ENCODE measurements at regions not wholly inside any gene's neighbourhood (a gene's known extent, or its start where the extent isn't known, plus 50 kb on each side); places are given as distances from the start of the nearest gene placed in this dataset.
"Not testable (repeated sequence)": the region's sequence is repeated elsewhere in the genome, so short reads cannot be mapped to it uniquely, and the experiment has no call there.

DNA sequence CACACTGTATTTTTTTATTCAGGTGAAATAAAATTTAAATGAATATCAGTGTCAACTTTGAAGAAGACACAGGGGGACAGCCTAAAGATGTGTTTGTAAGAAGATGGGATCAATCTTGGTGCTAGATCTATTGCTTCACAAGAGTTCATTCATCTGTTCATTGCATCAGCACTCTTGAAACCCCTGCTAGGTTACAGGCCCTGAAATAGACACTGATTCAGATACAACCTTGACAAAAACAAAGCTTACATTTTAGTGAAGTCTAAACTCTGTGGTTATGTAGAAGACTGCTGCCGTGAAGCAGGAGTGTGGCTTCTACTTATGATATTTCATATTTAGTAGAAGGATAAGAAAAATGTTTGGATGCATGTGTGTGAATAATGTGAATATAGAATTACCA is 215.9 kb upstream of the LRRC61 start:
- H2AFZ ChIP-seq (ENCODE audit: low read length); H3K79me2 ChIP-seq (ENCODE audit: insufficient read depth, low read length); H4K20me1 ChIP-seq (ENCODE audit: control insufficient read depth, insufficient read depth, insufficient read length); H3K36me3 Mint-ChIP-seq (ENCODE audit: insufficient read depth in 1 of 3, low read depth in 3 of 3); H2BK120ac ChIP-seq (ENCODE audit: low read depth, low read length, poor library complexity, severe bottlenecking); H3T11ph ChIP-seq (ENCODE audit: low read length); H3K23ac ChIP-seq (ENCODE audit: insufficient read length, low read depth, low read length); H4K91ac ChIP-seq (ENCODE audit: insufficient read length, low read depth, low read length); H3K56ac ChIP-seq (ENCODE audit: insufficient read length, low read depth, low read length); H3K4me3 Mint-ChIP-seq; H3K4me1 ChIP-seq (ENCODE audit: insufficient read depth, low read length); H3K79me1 ChIP-seq (ENCODE audit: insufficient read depth, low read depth, low read length, poor library complexity, severe bottlenecking); H2AK5ac ChIP-seq (ENCODE audit: insufficient read length, low read length); H3K27me3 ChIP-seq (ENCODE audit: insufficient read depth, low read length); H3K4ac ChIP-seq (ENCODE audit: low read depth, low read length); H3K9me3 Mint-ChIP-seq; H3K4me2 ChIP-seq (ENCODE audit: insufficient read depth, insufficient read length, low read length); DNase-seq; H3K27ac ChIP-seq (ENCODE audit: insufficient read length, low read depth, low read length); H3K4me1 Mint-ChIP-seq; H3K14ac ChIP-seq (ENCODE audit: insufficient read depth, low read length); H4K8ac ChIP-seq (replicated peaks; ENCODE audit: insufficient read length, low read depth, low read length); H3K27ac Mint-ChIP-seq; H3K9me3 ChIP-seq (ENCODE audit: control insufficient read depth, low read depth, low read length); H4K5ac ChIP-seq (ENCODE audit: insufficient read length, low read depth, low read length); H2BK15ac ChIP-seq (ENCODE audit: low read depth, low read length); H3K9ac ChIP-seq (ENCODE audit: extremely low read depth, insufficient read length, low read length); H3K18ac ChIP-seq (ENCODE audit: insufficient read length, low read depth, low read length); H2BK5ac ChIP-seq (ENCODE audit: insufficient read length, low read length); H2BK12ac ChIP-seq (ENCODE audit: insufficient read length, low read depth, low read length); H3K23me2 ChIP-seq (ENCODE audit: insufficient read length, low read depth, low read length, poor library complexity, severe bottlenecking); H2BK20ac ChIP-seq (ENCODE audit: low read depth, low read length, poor library complexity, severe bottlenecking): not testable (repeated sequence)
- peaks cover 22% of the 10 kb centered on the region for H3K27me3 Mint-ChIP-seq (ENCODE audit: low read depth)
- no CpG with 5 or more reads among the region's 1 CpG for WGBS (ENCODE audit: extremely low coverage, insufficient read length, low lambda C conversion rate)

- H2BK15ac ChIP-seq (ENCODE audit: low read depth, low read length); H2BK120ac ChIP-seq (ENCODE audit: low read depth, low read length, poor library complexity, severe bottlenecking); H3K4me1 Mint-ChIP-seq; H4K5ac ChIP-seq (ENCODE audit: insufficient read length, low read depth, low read length); H3K27ac Mint-ChIP-seq; H3K9ac ChIP-seq (ENCODE audit: extremely low read depth, insufficient read length, low read length); H4K91ac ChIP-seq (ENCODE audit: insufficient read length, low read depth, low read length); H3K4me2 ChIP-seq (ENCODE audit: insufficient read depth, insufficient read length, low read length); H3K23me2 ChIP-seq (ENCODE audit: insufficient read length, low read depth, low read length, poor library complexity, severe bottlenecking); H3K4me3 Mint-ChIP-seq; H2BK12ac ChIP-seq (ENCODE audit: insufficient read length, low read depth, low read length); H3K36me3 Mint-ChIP-seq (ENCODE audit: insufficient read depth in 1 of 3, low read depth in 3 of 3); H3K4ac ChIP-seq (ENCODE audit: low read depth, low read length); H3K23ac ChIP-seq (ENCODE audit: insufficient read length, low read depth, low read length); H4K8ac ChIP-seq (replicated peaks; ENCODE audit: insufficient read length, low read depth, low read length); H4K20me1 ChIP-seq (ENCODE audit: control insufficient read depth, insufficient read depth, insufficient read length); H2BK20ac ChIP-seq (ENCODE audit: low read depth, low read length, poor library complexity, severe bottlenecking); H3K4me1 ChIP-seq (ENCODE audit: insufficient read depth, low read length); H3K27ac ChIP-seq (ENCODE audit: insufficient read length, low read depth, low read length); H3K14ac ChIP-seq (ENCODE audit: insufficient read depth, low read length); H2AFZ ChIP-seq (ENCODE audit: low read length); H2AK5ac ChIP-seq (ENCODE audit: insufficient read length, low read length); H3K27me3 ChIP-seq (ENCODE audit: insufficient read depth, low read length); H3K79me2 ChIP-seq (ENCODE audit: insufficient read depth, low read length); H3T11ph ChIP-seq (ENCODE audit: low read length); H3K9me3 ChIP-seq (ENCODE audit: control insufficient read depth, low read depth, low read length); H3K9me3 Mint-ChIP-seq; H3K18ac ChIP-seq (ENCODE audit: insufficient read length, low read depth, low read length); H3K56ac ChIP-seq (ENCODE audit: insufficient read length, low read depth, low read length); H2BK5ac ChIP-seq (ENCODE audit: insufficient read length, low read length); H3K79me1 ChIP-seq (ENCODE audit: insufficient read depth, low read depth, low read length, poor library complexity, severe bottlenecking): not testable (repeated sequence)
- H3K27me3 Mint-ChIP-seq (ENCODE audit: low read depth), result peaks cover 25% of the 10 kb centered on the region
- no CpG with 5 or more reads among the region's 5 CpGs for WGBS (ENCODE audit: extremely low coverage, insufficient read length, low lambda C conversion rate)
- DNase-seq, result peak; percentile 93
These were observed 212.8 kb upstream of the LRRC61 start for GRCh38 chr7:150110375-150110820.
